ENCODE measurements at regions not wholly inside any gene's neighbourhood (a gene's known extent, or its start where the extent isn't known, plus 50 kb on each side); places are given as distances from the start of the nearest gene placed in this dataset.
"Not testable (repeated sequence)": the region's sequence is repeated elsewhere in the genome, so short reads cannot be mapped to it uniquely, and the experiment has no call there.

- POLR2A ChIA-PET, result no interaction called here
- TF ChIP-seq CTCF (IDR thresholded peaks at IDR 0.05; ENCODE audit: low read depth, low read length), result no peak
Observed at GRCh38 chr5:25262221-25262620, 617.4 kb upstream of the CDH10 start.

GRCh38 chr5:25255128-25255527, 610.4 kb upstream of the CDH10 start:
- H3K27me3 ChIP-seq (ENCODE audit: control insufficient read depth, insufficient read depth, low read length), result no peaks in the 10 kb centered on the region
- no peaks in the 10 kb centered on the region for H3K9me3 ChIP-seq (ENCODE audit: control insufficient read depth, insufficient read depth, low read length)
- ChIA-PET CTCF (no interaction called here), POLR2A (no interaction called here)
- H3K27ac ChIP-seq (ENCODE audit: low read depth, low read length), result no peak overlapping the region
- TF ChIP-seq CTCF (IDR thresholded peaks at IDR 0.05; ENCODE audit: low read depth, low read length), result no peak
- no peak for DNase-seq (ENCODE audit: low read depth, low spot score)
- H3K4me3 ChIP-seq (ENCODE audit: low read depth, low read length), result no peak overlapping the region

More at GRCh38 chr5:25262221-25262620, 617.4 kb upstream of the CDH10 start:
- Histone ChIP-seq H3K4me3 (ENCODE audit: low read depth, low read length) (no peak overlapping the region), H3K27me3 (ENCODE audit: control insufficient read depth, insufficient read depth, low read length) (no peaks in the 10 kb centered on the region), H3K9me3 (ENCODE audit: control insufficient read depth, insufficient read depth, low read length) (peaks cover 8% of the 10 kb centered on the region), H3K27ac (ENCODE audit: low read depth, low read length) (no peak overlapping the region)
- no peak for DNase-seq (ENCODE audit: low read depth, low spot score)
- CTCF ChIA-PET, result no interaction called here

GRCh38 chr5:25241981-25242380, 597.2 kb upstream of the CDH10 start:
- no peak for TF ChIP-seq CTCF (IDR thresholded peaks at IDR 0.05; ENCODE audit: low read depth, low read length)
- CTCF ChIA-PET, result no interaction called here

GRCh38 chr5:25238720-25239119, 593.9 kb upstream of the CDH10 start:
- H3K9me3 ChIP-seq (ENCODE audit: control insufficient read depth, insufficient read depth, low read length); DNase-seq (ENCODE audit: low read depth, low spot score); H3K27ac ChIP-seq (ENCODE audit: low read depth, low read length); CTCF ChIA-PET; POLR2A ChIA-PET; H3K27me3 ChIP-seq (ENCODE audit: control insufficient read depth, insufficient read depth, low read length); H3K4me3 ChIP-seq (ENCODE audit: low read depth, low read length): not testable (repeated sequence)

More at GRCh38 chr5:25241981-25242380, 597.2 kb upstream of the CDH10 start:
- POLR2A ChIA-PET, result no interaction called here
- Histone ChIP-seq H3K27ac (ENCODE audit: low read depth, low read length) (no peak overlapping the region), H3K4me3 (ENCODE audit: low read depth, low read length) (no peak overlapping the region), H3K27me3 (ENCODE audit: control insufficient read depth, insufficient read depth, low read length) (no peaks in the 10 kb centered on the region), H3K9me3 (ENCODE audit: control insufficient read depth, insufficient read depth, low read length) (peaks cover 9% of the 10 kb centered on the region)
- DNase-seq (ENCODE audit: low read depth, low spot score), result no peak

- no peak overlapping the region for H3K4me3 ChIP-seq (ENCODE audit: low read depth, low read length)
- no peak for DNase-seq (ENCODE audit: low read depth, low spot score)
- ChIA-PET CTCF (no interaction called here), POLR2A (no interaction called here)
- no peak overlapping the region for H3K27ac ChIP-seq (ENCODE audit: low read depth, low read length)
- H3K9me3 ChIP-seq (ENCODE audit: control insufficient read depth, insufficient read depth, low read length), result peaks cover 6% of the 10 kb centered on the region; the same call in 1 of the 2 replicates
- no peak for TF ChIP-seq CTCF (IDR thresholded peaks at IDR 0.05; ENCODE audit: low read depth, low read length)
- no peaks in the 10 kb centered on the region for H3K27me3 ChIP-seq (ENCODE audit: control insufficient read depth, insufficient read depth, low read length)
Observed at GRCh38 chr5:25224316-25224982, 579.7 kb upstream of the CDH10 start.

- H3K4me3 ChIP-seq (ENCODE audit: low read depth, low read length); H3K27ac ChIP-seq (ENCODE audit: low read depth, low read length); DNase-seq (ENCODE audit: low read depth, low spot score); CTCF ChIA-PET; H3K27me3 ChIP-seq (ENCODE audit: control insufficient read depth, insufficient read depth, low read length); POLR2A ChIA-PET: not testable (repeated sequence)
- peaks cover 12% of the 10 kb centered on the region for H3K9me3 ChIP-seq (ENCODE audit: control insufficient read depth, insufficient read depth, low read length)
Observed at GRCh38 chr5:25199902-25200301, 555.1 kb upstream of the CDH10 start.

Measured in AG04450 (cell line).